Cardiac muscle cell (in vitro differentiated cells and primary cell): ENCODE measurements at regions not wholly inside any gene's neighbourhood (a gene's known extent, or its start where the extent isn't known, plus 50 kb on each side); places are given as distances from the start of the nearest gene placed in this dataset.
A peak's percentile ranks its signal among the peaks of the same experiment; 100 is the strongest.

Experiments used
- DNase-seq, 2 donors: peaks; one replicate each; pipeline versions ENCODE4 v3.0.0 to v3.0.0-alpha.2; 2010 to 2017; ENCODE audit warnings: low read depth in 1 of 2, low spot score in 1 of 2
- H3K27ac ChIP-seq: fragments of 200-600 bp; sonication (generic); 2 replicates; pipeline ENCODE4 v1.5.1; 2016
- H3K27me3 ChIP-seq: fragments of 200-600 bp; sonication (generic); 2 replicates; pipeline ENCODE4 v1.6.0; 2016; ENCODE audit warnings: control low read depth
- H3K36me3 ChIP-seq: fragments of 200-600 bp; sonication (generic); 2 replicates; pipeline ENCODE4 v1.5.1; 2016; ENCODE audit warnings: control low read depth
- H3K4me1 ChIP-seq: fragments of 200-600 bp; sonication (generic); 2 replicates; pipeline ENCODE4 v1.8.1; 2017; ENCODE audit warnings: low read depth, mild to moderate bottlenecking, mixed run types
- H3K4me3 ChIP-seq: fragments of 200-600 bp; sonication (generic); 2 replicates; pipeline ENCODE4 v1.5.1; 2016; ENCODE audit warnings: mild to moderate bottlenecking
- H3K9me3 ChIP-seq: fragments of 200-600 bp; sonication (generic); 2 replicates; pipeline ENCODE4 v1.5.1; 2017; ENCODE audit warnings: low read depth, mild to moderate bottlenecking, control low read depth
- TF ChIP-seq, protein P1 (sequence below): IDR thresholded peaks from 2 replicates; pipeline ENCODE4 v1.5.1; 2012; ENCODE audit warnings: low read depth, mild to moderate bottlenecking, low read length

DNA sequence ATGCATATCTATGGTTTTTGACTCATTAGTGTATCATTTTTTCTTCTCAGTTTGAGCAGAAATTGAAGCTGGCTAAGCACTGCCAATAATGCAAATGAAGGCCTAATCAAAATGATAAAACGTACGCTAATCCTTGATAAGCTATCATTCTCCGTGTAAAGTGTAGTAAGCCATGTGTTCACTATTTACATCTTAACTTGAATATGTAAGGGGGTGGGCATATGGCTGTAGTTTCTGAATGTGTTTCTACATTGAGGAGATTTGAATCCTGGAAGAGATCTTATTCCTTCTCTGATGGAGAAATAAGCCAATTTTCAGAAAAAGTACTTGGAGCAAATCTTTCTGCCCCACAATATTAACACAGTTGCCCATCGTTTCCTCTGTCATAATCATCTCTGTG lies 351.8 kb upstream of the ANO3 start:
- Histone ChIP-seq H3K9me3 (no peaks in the 10 kb centered on the region), H3K4me1 (no peaks in the 10 kb centered on the region)
- no peak for DNase-seq

DNA sequence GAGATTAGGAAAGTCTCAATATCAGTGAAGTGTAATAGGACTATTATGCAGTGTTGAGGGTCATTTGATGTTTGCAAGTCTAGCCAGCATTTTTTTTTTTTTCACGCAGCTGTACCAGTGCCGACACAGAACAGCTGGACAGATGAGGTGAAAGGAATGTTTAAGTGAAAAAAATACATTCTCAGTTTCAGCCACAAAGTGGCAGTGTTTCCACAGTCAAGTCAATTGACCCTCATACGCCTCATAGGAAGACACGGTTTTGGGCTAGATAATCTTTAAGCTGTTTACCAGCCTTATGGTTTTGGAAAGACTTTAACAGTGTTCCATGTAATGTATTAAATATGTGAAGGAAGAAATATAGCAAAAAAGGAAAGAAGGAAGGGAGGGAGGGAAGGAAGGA lies 349.9 kb upstream of the ANO3 start:
- no peak overlapping the region for H3K27ac ChIP-seq
- TF ChIP-seq, protein P1, sequence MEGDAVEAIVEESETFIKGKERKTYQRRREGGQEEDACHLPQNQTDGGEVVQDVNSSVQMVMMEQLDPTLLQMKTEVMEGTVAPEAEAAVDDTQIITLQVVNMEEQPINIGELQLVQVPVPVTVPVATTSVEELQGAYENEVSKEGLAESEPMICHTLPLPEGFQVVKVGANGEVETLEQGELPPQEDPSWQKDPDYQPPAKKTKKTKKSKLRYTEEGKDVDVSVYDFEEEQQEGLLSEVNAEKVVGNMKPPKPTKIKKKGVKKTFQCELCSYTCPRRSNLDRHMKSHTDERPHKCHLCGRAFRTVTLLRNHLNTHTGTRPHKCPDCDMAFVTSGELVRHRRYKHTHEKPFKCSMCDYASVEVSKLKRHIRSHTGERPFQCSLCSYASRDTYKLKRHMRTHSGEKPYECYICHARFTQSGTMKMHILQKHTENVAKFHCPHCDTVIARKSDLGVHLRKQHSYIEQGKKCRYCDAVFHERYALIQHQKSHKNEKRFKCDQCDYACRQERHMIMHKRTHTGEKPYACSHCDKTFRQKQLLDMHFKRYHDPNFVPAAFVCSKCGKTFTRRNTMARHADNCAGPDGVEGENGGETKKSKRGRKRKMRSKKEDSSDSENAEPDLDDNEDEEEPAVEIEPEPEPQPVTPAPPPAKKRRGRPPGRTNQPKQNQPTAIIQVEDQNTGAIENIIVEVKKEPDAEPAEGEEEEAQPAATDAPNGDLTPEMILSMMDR, result peak; percentile 53
- H3K27me3 ChIP-seq, result peaks cover 15% of the 10 kb centered on the region
- H3K4me3 ChIP-seq, result no peak overlapping the region
- no peaks in the 10 kb centered on the region for H3K36me3 ChIP-seq
- peak; percentile 53 to 87 for DNase-seq
- no peaks in the 10 kb centered on the region for H3K4me1 ChIP-seq
- H3K9me3 ChIP-seq, result no peaks in the 10 kb centered on the region

More for the DNA sequence above, 351.8 kb upstream of the ANO3 start:
- Histone ChIP-seq H3K27me3 (peaks cover 4% of the 10 kb centered on the region), H3K27ac (no peak overlapping the region), H3K4me3 (no peak overlapping the region), H3K36me3 (no peaks in the 10 kb centered on the region)
- TF ChIP-seq, protein P1, result no peak

DNA sequence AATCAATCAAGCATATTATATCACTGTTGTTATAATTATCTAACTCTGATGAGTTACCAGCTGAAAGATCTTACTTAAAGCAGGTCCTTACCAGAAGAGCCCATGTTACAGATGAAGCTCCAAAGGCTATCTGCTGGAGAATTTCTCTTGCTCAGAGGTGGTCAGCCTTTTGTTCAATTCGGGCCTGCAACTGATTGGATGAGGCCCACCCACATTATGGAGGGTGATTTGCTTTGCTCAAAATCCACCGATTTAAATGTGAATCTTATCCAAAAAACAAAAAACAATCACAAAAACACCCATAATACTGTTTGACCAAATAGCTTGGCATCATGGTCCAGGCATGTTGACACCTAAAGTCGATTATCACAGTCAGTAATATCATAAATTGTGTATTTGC lies 348.6 kb upstream of the ANO3 start:
- Histone ChIP-seq H3K4me3 (no peak overlapping the region), H3K27ac (no peak overlapping the region), H3K27me3 (peaks cover 27% of the 10 kb centered on the region), H3K36me3 (no peaks in the 10 kb centered on the region), H3K9me3 (no peaks in the 10 kb centered on the region), H3K4me1 (no peaks in the 10 kb centered on the region)
- DNase-seq, result no peak
- TF ChIP-seq, protein P1, result no peak

DNA sequence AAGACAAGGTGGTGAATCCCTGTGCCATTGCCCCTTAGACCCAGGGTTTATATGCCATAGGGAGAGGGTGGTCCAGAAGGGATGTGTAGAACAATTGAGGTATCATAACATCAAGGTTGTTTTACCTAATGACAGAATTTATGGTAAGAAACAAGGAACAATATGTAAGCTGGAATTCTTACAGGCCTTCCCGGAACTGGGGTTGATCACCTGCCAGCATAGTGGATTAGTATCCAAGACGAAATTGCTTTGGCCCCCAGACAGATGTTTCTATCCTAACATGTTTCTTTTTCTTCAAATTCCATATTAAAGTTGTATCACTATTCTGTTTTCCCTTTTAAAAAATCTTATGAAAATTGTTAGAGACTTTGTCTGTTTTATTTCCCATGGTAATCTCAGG lies 343.8 kb upstream of the ANO3 start:
- Histone ChIP-seq H3K36me3 (no peaks in the 10 kb centered on the region), H3K4me3 (no peak overlapping the region), H3K4me1 (no peaks in the 10 kb centered on the region), H3K27ac (no peak overlapping the region), H3K9me3 (no peaks in the 10 kb centered on the region), H3K27me3 (peaks cover 68% of the 10 kb centered on the region)
- peak in 1 of 2 donors; percentile 5 for DNase-seq
- TF ChIP-seq, protein P1, result no peak

DNA sequence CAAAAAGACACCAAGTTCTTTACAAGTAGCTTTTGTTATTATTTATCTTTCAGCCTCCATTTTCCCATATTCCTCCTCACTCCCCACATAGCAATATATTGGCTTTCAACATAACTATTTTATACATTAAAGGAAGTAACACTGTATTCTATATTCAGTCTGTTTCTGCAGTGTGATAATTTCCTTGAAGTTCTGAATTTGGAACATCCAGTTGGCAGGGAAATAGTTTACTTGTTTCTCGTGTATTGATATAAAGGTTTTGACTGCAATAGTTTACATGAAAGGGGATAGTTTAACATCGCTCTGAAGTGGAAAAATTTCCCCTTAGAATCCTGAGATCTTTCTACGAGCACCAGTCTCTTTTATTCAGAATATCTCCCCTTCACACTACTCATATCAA lies 341.5 kb upstream of the ANO3 start:
- H3K36me3 ChIP-seq, result no peaks in the 10 kb centered on the region
- TF ChIP-seq, protein P1, result no peak
- H3K9me3 ChIP-seq, result no peaks in the 10 kb centered on the region
- no peak for DNase-seq
- no peak overlapping the region for H3K27ac ChIP-seq
- H3K4me3 ChIP-seq, result no peak overlapping the region
- H3K4me1 ChIP-seq, result no peaks in the 10 kb centered on the region
- H3K27me3 ChIP-seq, result peaks cover 68% of the 10 kb centered on the region

DNA sequence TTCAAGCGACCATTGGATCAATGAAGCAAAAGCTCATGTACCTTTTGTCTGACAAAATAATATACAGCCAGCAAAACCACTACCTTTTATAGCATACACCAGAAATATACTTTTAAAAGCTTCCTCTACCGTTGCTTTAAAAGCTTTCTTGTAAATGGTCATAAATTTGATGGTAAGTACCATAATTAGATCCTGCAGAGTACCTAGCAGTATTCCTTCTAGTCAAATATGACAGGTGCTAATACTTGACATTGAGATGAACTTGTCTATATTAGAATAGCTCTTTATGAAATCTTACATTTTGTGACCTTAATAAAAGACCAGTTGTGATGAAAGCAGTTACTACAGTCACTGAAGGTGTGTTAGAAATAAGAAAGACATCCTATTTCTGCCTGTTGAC lies 340.5 kb upstream of the ANO3 start:
- Histone ChIP-seq H3K4me3 (no peak overlapping the region), H3K27me3 (peaks cover 65% of the 10 kb centered on the region), H3K9me3 (no peaks in the 10 kb centered on the region), H3K27ac (no peak overlapping the region), H3K36me3 (no peaks in the 10 kb centered on the region), H3K4me1 (no peaks in the 10 kb centered on the region)
- TF ChIP-seq, protein P1, result no peak
- DNase-seq, result no peak
